B cell (primary cell): ENCODE measurements at regions not wholly inside any gene's neighbourhood (a gene's known extent, or its start where the extent isn't known, plus 50 kb on each side); places are given as distances from the start of the nearest gene placed in this dataset.

Experiments
- ATAC-seq: fragments of 200-7000 bp; cut with Tn5 transposase; one replicate; pipeline ENCODE4 v1.10.0; 2021; ENCODE audit warnings: low read depth, mild to moderate bottlenecking, moderate number of reproducible peaks, moderate library complexity
- CTCF ChIA-PET: fragments of 350-600 bp; sonication (Branson Sonifier 250); formaldehyde crosslinking; loops from one replicate; lab custom pipeline; 2021; ENCODE audit warnings: antibody characterized with exemption, inconsistent platforms; lab: Charles Lee
- POLR2A ChIA-PET: fragments of 350-600 bp; sonication (Branson Sonifier 250); formaldehyde crosslinking; loops from one replicate; lab custom pipeline; 2021; ENCODE audit warnings: antibody characterized with exemption; lab: Charles Lee
- DNase-seq: peaks from one replicate; pipeline ENCODE4 v3.0.0; 2013
- H2AFZ ChIP-seq: 2 replicates; pipeline ENCODE4 v1.6.1; 2012; ENCODE audit warnings: mild to moderate bottlenecking, low read depth, low read length; ENCODE audit not compliant: insufficient read depth, poor library complexity, severe bottlenecking
- H3K27ac ChIP-seq, 2 donors: 1 replicate in 1 of 2; 2 replicates in 1 of 2; pipeline ENCODE4 v1.5.1; 2012 to 2013; ENCODE audit warnings: low read length in 2 of 2, mild to moderate bottlenecking in 2 of 2, moderate library complexity in 1 of 2
- H3K27me3 ChIP-seq, 4 experiments: fragments of 200-600 bp in 1 of 4; sonication (generic) in 1 of 4; replicated peaks in 1 of 4; 1 replicate in 2 of 4; 2 replicates in 2 of 4; pipeline versions ENCODE4 v1.6.1 to v1.7.0; 2013 to 2016; ENCODE audit warnings: low read length in 3 of 4, mild to moderate bottlenecking in 2 of 4, mixed read lengths in 1 of 4, moderate library complexity in 1 of 4; ENCODE audit not compliant: insufficient read depth in 4 of 4, control insufficient read depth in 3 of 4; ENCODE audit errors: control extremely low read depth in 1 of 4
- H3K36me3 ChIP-seq, 2 experiments: replicated peaks in 1 of 2; 1 replicate in 1 of 2; 2 replicates in 1 of 2; pipeline versions ENCODE4 v1.6.1 to v1.7.1; 2013; ENCODE audit warnings: low read length in 1 of 2; ENCODE audit not compliant: insufficient read depth in 2 of 2, control insufficient read depth in 1 of 2; ENCODE audit errors: control extremely low read depth in 1 of 2, extremely low read depth in 1 of 2
- H3K4me1 ChIP-seq, 2 donors: fragments of 200-600 bp in 1 of 2; sonication (generic) in 1 of 2; 1 replicate in 1 of 2; 2 replicates in 1 of 2; pipeline versions ENCODE4 v1.5.1 to v1.6.1; 2013 to 2017; ENCODE audit warnings: low read length in 2 of 2; ENCODE audit not compliant: control insufficient read depth in 2 of 2, insufficient read depth in 2 of 2
- H3K4me2 ChIP-seq: replicated peaks from 2 replicates; pipeline ENCODE3; 2012; ENCODE audit warnings: mild to moderate bottlenecking, low read depth, low read length; ENCODE audit not compliant: poor library complexity, severe bottlenecking
- H3K4me3 ChIP-seq, 5 experiments: fragments of 200-600 bp in 1 of 5; sonication (generic) in 1 of 5; 1 replicate in 3 of 5; 2 replicates in 2 of 5; pipeline versions ENCODE4 v1.5.1 to v1.7.0; 2011 to 2016; ENCODE audit warnings: low read length in 4 of 5, mild to moderate bottlenecking in 4 of 5, low read depth in 2 of 5, control low read depth in 1 of 5, moderate library complexity in 1 of 5; ENCODE audit not compliant: insufficient read depth in 1 of 5; ENCODE audit errors: control extremely low read depth in 1 of 5, extremely low read depth in 1 of 5
- H3K79me2 ChIP-seq: fragments of 200-600 bp; sonication (generic); one replicate; pipeline ENCODE4 v1.6.0; 2016; ENCODE audit warnings: low read length; ENCODE audit not compliant: control insufficient read depth, insufficient read depth
- H3K9ac ChIP-seq: fragments of 200-600 bp; sonication (generic); 2 replicates; pipeline ENCODE4 v1.6.1; 2017; ENCODE audit warnings: mild to moderate bottlenecking, low read length, moderate library complexity
- H3K9me3 ChIP-seq, 3 donors: one replicate each; pipeline versions ENCODE4 v1.6.1 to v1.7.1; 2013; ENCODE audit warnings: low read length in 2 of 3; ENCODE audit not compliant: control insufficient read depth in 2 of 3, insufficient read depth in 1 of 3; ENCODE audit errors: control extremely low read depth in 1 of 3
- H4K20me1 ChIP-seq: 2 replicates; pipeline ENCODE4 v1.6.0; 2012; ENCODE audit warnings: mild to moderate bottlenecking, low read length; ENCODE audit not compliant: insufficient read depth, control insufficient read depth, poor library complexity, severe bottlenecking
- H3K27ac Mint-ChIP-seq: one replicate; pipeline ENCODE4 v1.8.0; 2021; ENCODE audit warnings: mixed read lengths
- H3K27me3 Mint-ChIP-seq: one replicate; pipeline ENCODE4 v1.8.0; 2021; ENCODE audit warnings: mixed read lengths
- H3K4me1 Mint-ChIP-seq: one replicate; pipeline ENCODE4 v1.8.0; 2021; ENCODE audit warnings: mixed read lengths
- H3K4me3 Mint-ChIP-seq: one replicate; pipeline ENCODE4 v1.8.0; 2021; ENCODE audit warnings: mixed read lengths
- H3K9me3 Mint-ChIP-seq: one replicate; pipeline ENCODE4 v1.8.0; 2022; ENCODE audit warnings: mixed read lengths; ENCODE audit not compliant: insufficient read depth
- EZH2 ChIP-seq: IDR thresholded peaks from 2 replicates; pipeline ENCODE4 v1.6.1; 2012; ENCODE audit warnings: borderline replicate concordance, low read depth, mild to moderate bottlenecking, moderate library complexity, low read length; ENCODE audit not compliant: insufficient read depth, poor library complexity, severe bottlenecking
- WGBS: methylation state at CpG from one replicate; pipeline ENCODE4 v1.1.5; 2013; ENCODE audit warnings: missing lambda C conversion rate; ENCODE audit not compliant: insufficient coverage; 5-methylcytosine and 5-hydroxymethylcytosine counted together
- intact Hi-C: fragments of 100-400 bp; cut with micrococcal nuclease; formaldehyde crosslinking; loops from one replicate; pipeline ENCODE4 v1.10.0; 2022
- TF ChIP-seq, protein P1 (sequence below): fragments of 200-600 bp; IDR thresholded peaks from one replicate; pipeline ENCODE4 v1.8.0; 2022; ENCODE audit warnings: antibody characterized with exemption, mild to moderate bottlenecking

DNA sequence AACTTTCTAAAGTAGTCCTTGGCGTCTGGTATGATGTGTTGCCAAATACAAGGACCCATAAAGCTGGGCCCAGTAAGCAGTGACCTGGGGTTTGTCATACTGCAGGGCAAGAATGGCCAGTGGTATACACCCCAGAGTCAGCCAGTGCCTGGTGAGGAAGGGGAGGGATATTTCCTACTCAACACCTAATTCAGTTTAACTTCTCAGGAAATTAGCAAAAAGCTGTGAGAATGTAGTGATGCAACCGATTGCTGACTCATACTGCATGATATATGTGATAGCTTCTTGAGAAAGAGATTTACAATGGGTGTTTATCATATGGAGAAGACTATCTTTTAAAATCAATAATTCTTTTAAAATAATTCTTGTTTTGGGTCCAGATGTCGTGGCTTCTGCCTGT is 889.3 kb upstream of the CELF2 start:
- Histone ChIP-seq H4K20me1 (no peaks in the 10 kb centered on the region), H2AFZ (no peak overlapping the region), H3K9ac (no peak overlapping the region), H3K4me2 (no peak overlapping the region), H3K27me3 (no peaks in the 10 kb centered on the region), H3K36me3 (no peaks in the 10 kb centered on the region), H3K27ac (no peak overlapping the region), H3K9me3 (peaks cover 0 to 2% (median 0%) of the 10 kb centered on the region in 3 donors), H3K79me2 (no peaks in the 10 kb centered on the region), H3K4me3 (no peak overlapping the region), H3K4me1 (no peaks in the 10 kb centered on the region)
- Mint-ChIP-seq H3K4me3 (no peak overlapping the region), H3K27ac (no peak overlapping the region), H3K4me1 (no peaks in the 10 kb centered on the region), H3K27me3 (no peaks in the 10 kb centered on the region), H3K9me3 (no peaks in the 10 kb centered on the region)
- TF ChIP-seq EZH2: no peak
- TF ChIP-seq, protein P1, sequence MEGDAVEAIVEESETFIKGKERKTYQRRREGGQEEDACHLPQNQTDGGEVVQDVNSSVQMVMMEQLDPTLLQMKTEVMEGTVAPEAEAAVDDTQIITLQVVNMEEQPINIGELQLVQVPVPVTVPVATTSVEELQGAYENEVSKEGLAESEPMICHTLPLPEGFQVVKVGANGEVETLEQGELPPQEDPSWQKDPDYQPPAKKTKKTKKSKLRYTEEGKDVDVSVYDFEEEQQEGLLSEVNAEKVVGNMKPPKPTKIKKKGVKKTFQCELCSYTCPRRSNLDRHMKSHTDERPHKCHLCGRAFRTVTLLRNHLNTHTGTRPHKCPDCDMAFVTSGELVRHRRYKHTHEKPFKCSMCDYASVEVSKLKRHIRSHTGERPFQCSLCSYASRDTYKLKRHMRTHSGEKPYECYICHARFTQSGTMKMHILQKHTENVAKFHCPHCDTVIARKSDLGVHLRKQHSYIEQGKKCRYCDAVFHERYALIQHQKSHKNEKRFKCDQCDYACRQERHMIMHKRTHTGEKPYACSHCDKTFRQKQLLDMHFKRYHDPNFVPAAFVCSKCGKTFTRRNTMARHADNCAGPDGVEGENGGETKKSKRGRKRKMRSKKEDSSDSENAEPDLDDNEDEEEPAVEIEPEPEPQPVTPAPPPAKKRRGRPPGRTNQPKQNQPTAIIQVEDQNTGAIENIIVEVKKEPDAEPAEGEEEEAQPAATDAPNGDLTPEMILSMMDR: no peak
- DNase-seq (no peak), ATAC-seq (no peak)
- ChIA-PET CTCF (no interaction called here), POLR2A (no interaction called here)
- intact Hi-C loops: no loop called here
- 86% methylated on average over 1 of the region's 3 CpGs for WGBS

DNA sequence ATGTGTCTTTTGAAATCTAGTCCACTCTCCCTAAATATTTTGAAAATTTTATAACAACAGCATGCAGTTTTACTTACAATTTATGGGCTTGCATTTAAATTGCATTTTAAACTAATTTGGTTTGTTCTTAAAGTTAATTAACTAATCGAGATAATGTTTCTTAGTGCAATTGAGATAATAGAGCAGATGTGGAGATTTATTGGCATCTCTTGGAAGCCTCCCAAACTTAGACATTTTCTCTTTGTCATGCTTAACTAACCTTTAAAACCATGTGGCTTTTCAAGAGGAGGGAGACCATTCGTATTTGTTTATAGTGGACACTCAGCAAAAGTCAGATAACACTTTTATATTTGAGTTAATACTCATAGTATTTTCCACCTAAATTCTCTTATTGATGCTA is 887.0 kb upstream of the CELF2 start:
- ATAC-seq: no peak
- CTCF ChIA-PET: interaction anchor here (0.7 kb wide), 1 partner anchor 38 kb away, joined by 3 read pairs; no protein-coding TSS in a partner anchor

More for the DNA sequence above, 887.0 kb upstream of the CELF2 start:
- Histone ChIP-seq H2AFZ (no peak overlapping the region), H3K4me3 (no peak overlapping the region), H3K4me2 (no peak overlapping the region), H3K4me1 (no peaks in the 10 kb centered on the region), H3K79me2 (no peaks in the 10 kb centered on the region), H3K27me3 (no peaks in the 10 kb centered on the region), H3K9ac (no peak overlapping the region), H4K20me1 (no peaks in the 10 kb centered on the region), H3K9me3 (no peaks in the 10 kb centered on the region), H3K36me3 (no peaks in the 10 kb centered on the region), H3K27ac (no peak overlapping the region)
- no peak for DNase-seq
- TF ChIP-seq, protein P1: no peak
- no peak for TF ChIP-seq EZH2
- no peak overlapping the region for H3K27ac Mint-ChIP-seq
- no peaks in the 10 kb centered on the region for H3K9me3 Mint-ChIP-seq
- WGBS: no CpG with 5 or more reads among the region's 2 CpGs
- no peak overlapping the region for H3K4me3 Mint-ChIP-seq
- H3K27me3 Mint-ChIP-seq: no peaks in the 10 kb centered on the region
- POLR2A ChIA-PET: no interaction called here
- intact Hi-C loops: no loop called here
- H3K4me1 Mint-ChIP-seq: no peaks in the 10 kb centered on the region
